ENCODE measurements at regions not wholly inside any gene's neighbourhood (a gene's known extent, or its start where the extent isn't known, plus 50 kb on each side); places are given as distances from the start of the nearest gene placed in this dataset.

DNA sequence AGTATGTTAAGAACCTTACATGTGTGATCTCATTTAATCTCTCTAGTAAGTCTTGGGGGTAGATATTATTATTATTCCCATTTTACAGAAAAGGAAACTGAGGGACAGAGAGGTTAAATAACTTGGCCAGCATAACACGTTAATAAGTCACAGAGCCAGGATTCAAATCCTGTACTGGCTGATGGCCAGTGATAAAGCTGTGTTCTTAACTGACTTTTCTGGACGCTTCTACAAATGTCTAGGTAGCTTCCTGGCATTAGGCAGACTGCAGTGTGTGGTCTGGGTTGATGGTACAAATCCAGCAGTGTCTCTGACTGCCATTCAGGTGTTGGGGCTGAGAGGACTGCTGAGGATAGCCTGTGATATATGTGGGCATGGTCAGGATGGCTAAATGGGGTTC lies 125.8 kb upstream of the CXCL14 start:
- Mint-ChIP-seq H3K4me1 (ENCODE audit: low read depth in 2 of 2) (no peaks in the 10 kb centered on the region), H3K27ac (no peak overlapping the region), H3K9me3 (no peaks in the 10 kb centered on the region), H3K36me3 (ENCODE audit: insufficient read depth) (no peaks in the 10 kb centered on the region), H3K4me3 (no peak overlapping the region), H3K27me3 (peaks cover 5 to 10% of the 10 kb centered on the region in 2 donors)
- DNase-seq, result no peak
- no peak for ATAC-seq (replicated peaks)

DNA sequence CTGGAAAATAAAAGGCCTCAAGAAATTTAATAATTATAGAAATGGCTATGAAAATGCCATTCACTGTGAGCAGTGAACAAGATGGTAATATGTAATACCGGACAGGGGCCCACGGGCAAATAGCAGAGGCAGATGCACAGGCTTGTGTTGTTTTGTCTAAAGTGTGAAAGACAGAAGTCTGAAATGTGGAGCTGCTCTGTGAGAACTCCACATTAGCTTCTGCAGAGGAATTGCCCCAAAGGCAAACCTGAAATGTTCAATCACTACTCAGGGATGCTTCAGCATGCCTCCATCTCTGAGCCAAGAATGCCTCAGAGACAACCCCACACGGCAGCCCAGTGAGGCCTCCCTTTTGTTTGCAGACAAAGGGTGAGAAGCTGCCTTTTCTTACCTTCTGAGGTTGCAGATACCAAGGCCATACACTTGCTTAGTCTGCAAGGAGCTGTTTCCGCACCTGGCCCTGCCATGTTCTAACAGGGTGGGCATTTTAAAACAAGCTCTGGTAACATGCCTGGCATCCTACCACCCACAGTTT lies 124.3 kb upstream of the CXCL14 start:
- no peaks in the 10 kb centered on the region for H3K4me1 Mint-ChIP-seq (ENCODE audit: low read depth in 2 of 2)
- no peak overlapping the region for H3K4me3 Mint-ChIP-seq
- peaks cover 6 to 10% of the 10 kb centered on the region in 2 donors for H3K27me3 Mint-ChIP-seq
- ATAC-seq (replicated peaks), result no peak
- no peaks in the 10 kb centered on the region for H3K9me3 Mint-ChIP-seq
- H3K36me3 Mint-ChIP-seq (ENCODE audit: insufficient read depth), result no peaks in the 10 kb centered on the region
- no peak overlapping the region for H3K27ac Mint-ChIP-seq
- no peak for DNase-seq

DNA sequence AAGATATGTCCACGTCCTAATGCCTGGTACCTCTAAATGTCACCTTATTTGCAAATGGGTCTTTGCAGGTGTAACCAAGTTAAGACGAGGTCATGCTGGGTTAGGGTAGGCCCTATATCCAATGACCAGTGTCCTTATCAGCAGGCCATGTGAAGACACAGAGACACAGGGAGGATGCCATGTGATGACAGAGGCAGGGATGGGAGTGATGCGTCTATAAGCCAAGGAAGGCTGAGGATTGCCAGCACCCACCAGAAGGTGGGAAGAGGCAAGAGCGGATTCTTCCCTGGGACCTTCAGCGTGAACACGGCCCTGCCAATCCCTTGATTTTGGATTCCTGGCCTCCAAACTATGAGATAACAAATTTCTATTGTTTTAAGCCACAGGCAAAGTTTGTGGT lies 123.4 kb upstream of the CXCL14 start:
- Mint-ChIP-seq H3K36me3 (ENCODE audit: insufficient read depth) (no peaks in the 10 kb centered on the region), H3K9me3 (no peaks in the 10 kb centered on the region), H3K4me3 (no peak overlapping the region), H3K27ac (no peak overlapping the region), H3K27me3 (peaks cover 6 to 10% of the 10 kb centered on the region in 2 donors), H3K4me1 (ENCODE audit: low read depth in 2 of 2) (no peaks in the 10 kb centered on the region)
- no peak for ATAC-seq (replicated peaks)
- no peak for DNase-seq

DNA sequence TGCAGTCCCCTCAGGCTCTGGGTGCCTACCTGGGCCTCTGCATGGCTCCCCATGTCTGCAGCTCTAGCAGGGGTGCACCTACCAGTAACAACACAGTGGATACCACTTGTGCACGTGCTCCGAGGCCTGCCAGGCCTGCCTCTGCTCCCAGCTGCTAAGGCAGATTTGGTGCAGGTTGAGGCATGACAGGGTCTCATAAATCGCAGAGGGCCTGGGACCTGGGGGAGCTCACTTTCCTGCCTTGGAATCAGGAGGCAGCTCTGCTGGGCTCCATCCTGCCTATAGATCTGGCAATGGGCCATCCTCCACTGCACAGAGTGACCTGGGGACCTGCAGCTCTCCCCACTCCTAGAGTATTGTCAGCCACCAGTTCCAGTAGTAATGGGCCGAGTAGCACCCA lies 121.9 kb upstream of the CXCL14 start:
- Mint-ChIP-seq H3K27me3 (peaks cover 6 to 8% of the 10 kb centered on the region in 2 donors), H3K4me3 (no peak overlapping the region), H3K36me3 (ENCODE audit: insufficient read depth) (no peaks in the 10 kb centered on the region), H3K27ac (no peak overlapping the region), H3K9me3 (no peaks in the 10 kb centered on the region), H3K4me1 (ENCODE audit: low read depth in 2 of 2) (no peaks in the 10 kb centered on the region)
- DNase-seq (no peak), ATAC-seq (replicated peaks) (no peak)

DNA sequence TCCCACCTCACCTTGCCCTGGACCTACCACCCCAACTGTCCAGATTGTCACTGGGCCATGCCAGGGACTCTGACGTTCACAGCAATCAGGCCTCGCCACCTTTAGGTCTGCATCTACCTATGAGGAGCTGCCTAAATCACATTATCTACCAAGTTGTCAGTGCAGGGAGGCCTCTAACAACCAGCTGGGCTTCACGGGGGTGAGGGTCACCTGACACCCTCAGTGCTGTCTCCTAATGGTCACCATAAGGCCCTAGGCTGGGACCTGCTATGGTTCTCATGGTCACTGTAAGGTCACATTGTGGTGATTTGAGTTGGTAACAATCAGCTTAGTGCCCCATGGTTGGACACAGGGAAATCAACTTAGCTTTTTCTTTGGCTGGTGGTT lies 119.2 kb upstream of the CXCL14 start:
- no peaks in the 10 kb centered on the region for H3K9me3 Mint-ChIP-seq
- ATAC-seq (replicated peaks) (no peak), DNase-seq (no peak)
- H3K4me3 Mint-ChIP-seq, result no peak overlapping the region
- no peak overlapping the region for H3K27ac Mint-ChIP-seq
- H3K4me1 Mint-ChIP-seq (ENCODE audit: low read depth in 2 of 2), result no peaks in the 10 kb centered on the region
- peaks cover 3% of the 10 kb centered on the region for H3K36me3 Mint-ChIP-seq (ENCODE audit: insufficient read depth)
- peaks cover 6 to 13% of the 10 kb centered on the region in 2 donors for H3K27me3 Mint-ChIP-seq

DNA sequence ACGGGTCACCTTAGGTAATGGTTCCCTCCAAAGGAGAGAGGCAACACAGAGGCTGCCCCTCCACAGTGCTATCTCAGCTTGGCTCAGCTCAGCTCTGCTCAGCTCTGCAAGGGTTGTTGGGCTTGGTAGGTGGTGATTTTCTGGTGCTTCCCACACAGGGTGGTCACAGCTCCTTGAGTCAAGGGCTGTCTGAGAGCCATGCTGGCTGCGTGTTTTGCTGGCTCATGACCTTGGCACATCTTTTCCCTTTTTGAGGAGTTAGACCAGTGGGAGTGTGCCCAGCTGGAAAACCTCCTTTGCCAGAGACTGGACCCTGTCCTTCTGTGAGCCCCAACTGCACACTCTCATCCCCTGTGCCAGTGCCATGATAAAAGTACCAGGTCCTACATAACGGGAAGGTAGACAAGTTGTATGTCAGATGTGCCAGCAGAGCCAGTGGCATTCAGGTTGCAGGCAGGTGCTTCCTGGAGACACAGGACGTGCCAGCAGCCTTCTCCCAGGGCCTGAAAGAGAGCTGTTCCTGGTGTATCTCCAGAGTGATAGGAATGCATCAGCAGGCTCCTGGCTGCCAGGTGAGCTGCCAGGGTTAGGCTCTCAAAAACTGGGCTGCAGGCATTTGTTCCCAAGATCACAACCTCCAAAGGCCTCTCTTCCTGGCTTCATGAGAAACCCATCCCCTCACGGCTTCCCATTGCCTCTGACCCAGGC lies 118.6 kb upstream of the CXCL14 start:
- ATAC-seq (replicated peaks), result no peak
- H3K4me1 Mint-ChIP-seq (ENCODE audit: low read depth in 2 of 2), result no peaks in the 10 kb centered on the region
- no peak overlapping the region for H3K4me3 Mint-ChIP-seq
- H3K36me3 Mint-ChIP-seq (ENCODE audit: insufficient read depth), result peaks cover 3% of the 10 kb centered on the region
- H3K9me3 Mint-ChIP-seq, result no peaks in the 10 kb centered on the region
- H3K27ac Mint-ChIP-seq, result no peak overlapping the region
- peaks cover 6 to 13% of the 10 kb centered on the region in 2 donors for H3K27me3 Mint-ChIP-seq
- no peak for DNase-seq

DNA sequence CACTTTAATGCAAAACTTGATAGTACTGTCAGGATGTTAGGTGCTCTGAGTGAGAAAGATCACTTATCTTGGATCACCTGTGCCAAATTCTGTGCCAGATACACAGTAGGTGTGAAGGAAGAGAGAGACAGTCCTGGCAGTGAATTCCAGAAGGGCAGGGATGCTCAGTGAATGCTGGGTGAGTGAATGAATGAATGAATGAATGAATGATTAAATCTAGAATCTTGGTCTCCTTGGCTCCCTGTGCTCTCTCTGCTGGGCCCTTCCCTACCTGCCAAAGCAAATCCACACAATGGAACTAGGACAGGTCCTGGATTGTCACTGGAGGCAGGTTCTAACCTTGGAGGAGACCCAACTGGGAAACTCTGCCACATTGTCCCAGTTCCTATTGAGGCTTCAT lies 117.5 kb upstream of the CXCL14 start:
- Mint-ChIP-seq H3K4me1 (ENCODE audit: low read depth in 2 of 2) (no peaks in the 10 kb centered on the region), H3K27ac (no peak overlapping the region), H3K4me3 (no peak overlapping the region), H3K27me3 (peaks cover 6 to 17% of the 10 kb centered on the region in 2 donors), H3K36me3 (ENCODE audit: insufficient read depth) (peaks cover 3% of the 10 kb centered on the region), H3K9me3 (no peaks in the 10 kb centered on the region)
- DNase-seq (no peak), ATAC-seq (replicated peaks) (no peak)

DNA sequence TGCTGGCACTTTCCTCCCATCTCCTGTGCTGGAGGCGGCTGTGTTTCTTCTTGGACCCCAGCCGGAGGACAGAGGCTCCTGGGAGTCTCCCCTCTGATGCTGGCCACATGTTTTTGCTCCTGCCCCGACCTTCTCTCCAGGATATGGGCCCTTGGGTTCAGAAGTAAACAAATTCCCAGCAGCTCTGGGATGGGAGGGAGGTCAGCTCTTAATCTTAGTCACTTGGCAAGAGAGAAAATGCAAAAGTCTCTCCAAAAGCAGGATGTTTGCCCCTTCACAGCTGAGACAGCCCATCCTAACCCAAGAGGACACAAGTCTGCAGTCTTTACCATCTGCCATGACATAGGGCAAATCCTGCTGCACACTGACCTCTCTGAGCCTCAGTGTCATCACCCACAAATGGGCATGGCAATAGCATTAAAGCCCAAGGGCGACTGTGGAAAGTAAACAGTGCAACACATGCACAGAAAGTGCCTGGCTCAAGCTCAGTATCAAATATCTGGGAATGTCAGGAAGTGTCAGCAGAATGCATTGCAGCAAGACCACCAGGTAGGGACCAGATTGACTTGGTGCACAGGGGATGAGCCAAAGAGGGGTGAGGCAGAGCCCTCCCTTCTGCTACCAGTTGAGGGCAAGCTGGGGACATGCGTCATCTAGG lies 117.0 kb upstream of the CXCL14 start:
- DNase-seq (no peak), ATAC-seq (replicated peaks) (no peak)
- H3K9me3 Mint-ChIP-seq, result no peaks in the 10 kb centered on the region

DNA sequence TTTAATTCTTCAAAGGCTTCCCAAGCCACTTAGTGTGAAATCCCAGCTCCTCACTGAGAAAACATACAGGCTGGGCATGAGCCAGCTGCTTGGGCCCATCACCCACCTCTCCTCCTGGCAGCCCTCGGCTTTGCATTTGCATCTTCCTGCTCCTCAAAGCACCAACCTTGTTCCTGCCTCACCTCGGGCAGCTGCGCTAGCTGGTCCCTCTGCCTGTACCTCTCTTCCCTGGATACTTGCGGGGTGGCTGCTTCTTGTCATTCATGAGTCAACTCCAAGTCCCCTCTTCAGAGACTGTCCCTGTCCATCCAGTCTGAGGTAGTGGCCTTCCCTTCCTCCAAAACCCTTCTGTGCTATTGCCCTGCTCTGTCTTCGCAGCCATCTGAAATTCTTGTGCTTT lies 116.1 kb upstream of the CXCL14 start:
- no peak for ATAC-seq (replicated peaks)
- no peak for DNase-seq
- no peak overlapping the region for H3K27ac Mint-ChIP-seq
- no peak overlapping the region for H3K4me3 Mint-ChIP-seq
- peaks cover 3% of the 10 kb centered on the region for H3K36me3 Mint-ChIP-seq (ENCODE audit: insufficient read depth)
- H3K27me3 Mint-ChIP-seq, result peaks cover 20 to 31% of the 10 kb centered on the region in 2 donors
- no peaks in the 10 kb centered on the region for H3K4me1 Mint-ChIP-seq (ENCODE audit: low read depth in 2 of 2)
- no peaks in the 10 kb centered on the region for H3K9me3 Mint-ChIP-seq

More for the DNA sequence above, 117.0 kb upstream of the CXCL14 start:
- H3K36me3 Mint-ChIP-seq (ENCODE audit: insufficient read depth), result peaks cover 3% of the 10 kb centered on the region
- no peak overlapping the region for H3K27ac Mint-ChIP-seq
- no peak overlapping the region for H3K4me3 Mint-ChIP-seq
- peaks cover 11 to 22% of the 10 kb centered on the region in 2 donors for H3K27me3 Mint-ChIP-seq
- H3K4me1 Mint-ChIP-seq (ENCODE audit: low read depth in 2 of 2), result no peaks in the 10 kb centered on the region

DNA sequence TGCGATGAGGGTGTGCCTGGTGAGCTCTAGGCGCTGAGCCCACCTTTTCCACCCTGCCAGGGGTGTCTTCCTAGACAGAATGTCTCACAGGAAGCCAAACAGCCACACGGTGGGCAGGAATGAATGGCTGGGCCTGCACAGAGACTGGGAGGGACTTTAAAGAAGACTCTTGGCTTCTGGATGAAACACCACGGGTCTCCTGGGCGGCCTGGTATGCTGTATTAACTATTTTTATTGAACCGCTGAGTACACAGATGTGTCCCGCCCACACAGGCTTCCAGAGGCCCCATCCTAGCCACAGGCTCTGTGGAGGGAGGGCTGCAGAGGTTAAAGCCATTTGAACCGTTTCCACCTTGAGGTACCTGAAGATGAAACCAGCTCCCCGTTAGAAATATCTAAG lies 115.2 kb upstream of the CXCL14 start:
- Mint-ChIP-seq H3K9me3 (no peaks in the 10 kb centered on the region), H3K4me3 (no peak overlapping the region), H3K27ac (no peak overlapping the region), H3K36me3 (ENCODE audit: insufficient read depth) (peaks cover 3% of the 10 kb centered on the region), H3K4me1 (ENCODE audit: low read depth in 2 of 2) (no peaks in the 10 kb centered on the region), H3K27me3 (peaks cover 24 to 40% of the 10 kb centered on the region in 2 donors)
- DNase-seq (no peak), ATAC-seq (replicated peaks) (no peak)

DNA sequence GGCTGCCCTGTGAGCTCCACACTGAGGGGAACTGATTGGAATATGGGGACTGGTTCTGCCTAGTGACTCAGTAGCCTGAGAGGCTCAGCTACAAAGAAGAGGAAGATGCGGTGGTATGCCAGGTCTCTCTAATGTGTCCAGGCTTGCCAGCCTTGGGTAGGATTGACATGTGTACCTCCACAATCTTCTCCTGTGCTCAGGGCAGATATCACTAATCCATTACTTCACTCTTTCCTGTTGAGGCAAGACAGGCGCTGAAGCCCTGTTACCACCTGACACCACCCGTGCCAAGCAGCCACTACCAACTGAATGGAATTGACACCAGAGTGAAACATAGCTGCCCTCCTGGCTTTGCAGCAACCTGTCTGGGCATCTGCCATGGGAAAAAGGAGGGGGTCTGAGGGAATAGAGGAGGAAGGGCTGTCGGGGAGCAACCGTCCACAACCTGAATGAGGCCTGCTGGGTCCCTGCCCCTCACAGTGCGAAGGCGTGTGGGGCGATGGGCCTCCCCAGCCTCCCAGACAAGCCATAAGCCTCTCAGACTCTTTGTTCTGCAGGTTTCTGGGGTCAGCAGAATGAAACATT lies 114.7 kb upstream of the CXCL14 start:
- peaks cover 25 to 46% of the 10 kb centered on the region in 2 donors for H3K27me3 Mint-ChIP-seq

DNA sequence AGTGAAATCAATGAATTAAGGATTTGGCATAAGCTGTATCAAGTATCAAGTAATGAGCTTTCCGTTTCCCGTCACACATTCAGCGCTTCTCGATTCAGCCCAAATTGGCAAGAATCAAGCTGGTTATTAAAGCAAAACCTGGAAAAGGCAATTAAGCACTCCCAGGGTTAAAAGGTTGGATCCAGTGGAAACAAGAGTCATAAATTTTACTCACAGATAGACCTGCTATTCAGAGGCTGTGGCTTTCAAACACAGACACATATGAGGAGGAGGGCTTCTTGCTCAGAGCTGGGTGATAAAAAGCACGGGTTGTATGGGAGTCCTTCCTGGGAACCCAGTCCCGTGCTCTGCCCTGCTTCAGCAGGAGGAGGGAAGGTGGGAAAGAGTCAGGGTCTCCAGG lies 112.3 kb upstream of the CXCL14 start:
- DNase-seq (no peak), ATAC-seq (replicated peaks) (no peak)
- Mint-ChIP-seq H3K4me1 (ENCODE audit: low read depth in 2 of 2) (no peaks in the 10 kb centered on the region), H3K27ac (no peak overlapping the region), H3K4me3 (no peak overlapping the region), H3K9me3 (peaks cover 0 to 9% of the 10 kb centered on the region in 2 donors), H3K36me3 (ENCODE audit: insufficient read depth) (peaks cover 3% of the 10 kb centered on the region), H3K27me3 (peaks cover 36 to 59% of the 10 kb centered on the region in 2 donors)

More for the DNA sequence above, 114.7 kb upstream of the CXCL14 start:
- H3K9me3 Mint-ChIP-seq, result peaks cover 0 to 2% of the 10 kb centered on the region in 2 donors
- H3K36me3 Mint-ChIP-seq (ENCODE audit: insufficient read depth), result peaks cover 3% of the 10 kb centered on the region
- H3K4me1 Mint-ChIP-seq (ENCODE audit: low read depth in 2 of 2), result no peaks in the 10 kb centered on the region
- DNase-seq (no peak), ATAC-seq (replicated peaks) (no peak)
- H3K27ac Mint-ChIP-seq, result no peak overlapping the region
- no peak overlapping the region for H3K4me3 Mint-ChIP-seq

DNA sequence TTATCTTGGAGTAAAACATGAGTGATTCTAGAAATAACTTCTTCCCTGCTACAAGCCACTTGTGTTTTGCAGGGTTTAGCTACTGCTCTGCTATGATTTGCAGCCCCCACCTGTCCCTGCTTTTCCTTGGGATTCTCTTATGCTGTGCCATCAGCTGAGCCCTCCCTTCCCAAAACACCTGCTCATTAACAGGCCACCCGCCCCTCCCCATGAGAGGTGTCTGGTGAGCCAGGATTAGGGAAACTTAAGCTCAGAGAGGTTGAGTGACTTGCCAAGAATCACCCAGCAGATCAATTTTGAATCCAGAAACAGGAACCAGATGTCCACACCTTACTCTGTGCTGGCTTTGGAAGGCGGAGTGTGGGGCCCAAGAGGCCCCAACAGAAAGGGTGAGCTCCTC lies 111.7 kb upstream of the CXCL14 start:
- peaks cover 3% of the 10 kb centered on the region for H3K36me3 Mint-ChIP-seq (ENCODE audit: insufficient read depth)
- H3K27ac Mint-ChIP-seq, result no peak overlapping the region
- H3K4me1 Mint-ChIP-seq (ENCODE audit: low read depth in 2 of 2), result no peaks in the 10 kb centered on the region
- H3K9me3 Mint-ChIP-seq, result peaks cover 0 to 9% of the 10 kb centered on the region in 2 donors
- ATAC-seq (replicated peaks), result no peak
- H3K27me3 Mint-ChIP-seq, result peaks cover 36 to 56% of the 10 kb centered on the region in 2 donors
- no peak overlapping the region for H3K4me3 Mint-ChIP-seq
- DNase-seq, result no peak

DNA sequence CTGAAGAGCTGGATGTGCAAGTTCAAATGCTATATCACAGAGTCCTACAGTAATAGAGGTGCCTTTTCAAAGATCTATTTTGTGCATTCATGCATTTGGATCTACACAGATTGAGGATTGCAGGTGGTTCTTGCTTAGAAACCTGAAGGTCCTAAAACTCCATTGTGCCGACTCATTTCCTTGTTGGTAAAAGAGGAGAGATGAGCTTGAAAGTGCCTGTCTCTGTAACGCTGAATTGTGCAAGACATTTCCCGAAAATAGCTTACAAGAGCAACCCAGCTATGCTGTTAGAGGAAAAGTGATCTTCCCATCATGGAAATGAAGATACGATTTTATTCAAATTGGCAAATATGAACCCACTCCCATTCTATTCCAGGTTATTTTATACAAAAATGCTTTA lies 110.7 kb upstream of the CXCL14 start:
- no peak overlapping the region for H3K27ac Mint-ChIP-seq
- DNase-seq (no peak), ATAC-seq (replicated peaks) (no peak)
- peaks cover 3% of the 10 kb centered on the region for H3K36me3 Mint-ChIP-seq (ENCODE audit: insufficient read depth)
- no peak overlapping the region for H3K4me3 Mint-ChIP-seq
- peaks cover 0 to 9% of the 10 kb centered on the region in 2 donors for H3K9me3 Mint-ChIP-seq
- peaks cover 36 to 55% of the 10 kb centered on the region in 2 donors for H3K27me3 Mint-ChIP-seq
- H3K4me1 Mint-ChIP-seq (ENCODE audit: low read depth in 2 of 2), result no peaks in the 10 kb centered on the region

Measured in effector memory CD8-positive, alpha-beta T cell (primary cell).